Fibroblast of lung (primary cell): ENCODE measurements at regions not wholly inside any gene's neighbourhood (a gene's known extent, or its start where the extent isn't known, plus 50 kb on each side); places are given as distances from the start of the nearest gene placed in this dataset.

Experiments
- EZH2 ChIP-seq: IDR thresholded peaks from 2 replicates; pipeline ENCODE4 v1.5.1; 2012; ENCODE audit warnings: low read length, control low read depth, mild to moderate bottlenecking; ENCODE audit errors: missing control alignments
- TF ChIP-seq, protein P1 (sequence below), 2 donors: IDR thresholded peaks in 1 of 2; conservative IDR thresholded peaks in 1 of 2; 1 replicate in 1 of 2; 2 replicates in 1 of 2; pipeline ENCODE4 v1.5.1; 2011 to 2012; ENCODE audit warnings: low read length in 2 of 2, control low read depth in 1 of 2, inconsistent platforms in 1 of 2, low read depth in 1 of 2, mild to moderate bottlenecking in 1 of 2

DNA sequence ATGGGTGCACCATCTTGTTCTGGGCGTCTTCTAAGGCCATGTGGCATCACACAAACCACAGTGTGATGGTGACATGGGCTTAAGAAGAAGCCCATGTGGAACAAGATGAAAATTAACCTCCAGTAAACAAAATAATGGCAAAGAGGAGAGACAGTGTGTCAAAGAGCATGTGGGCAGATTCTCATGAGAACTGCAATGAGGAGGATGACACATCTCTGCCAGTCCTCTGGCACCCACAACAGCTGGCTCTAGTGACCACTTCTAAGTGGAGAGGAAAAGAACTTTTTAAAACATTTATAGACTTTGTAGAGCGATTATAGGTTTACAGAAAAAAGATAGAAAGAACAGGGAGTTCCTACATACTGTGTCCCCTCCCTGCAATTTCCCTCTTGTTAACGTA lies 401.4 kb downstream of the ATP23 start:
- TF ChIP-seq, protein P1, sequence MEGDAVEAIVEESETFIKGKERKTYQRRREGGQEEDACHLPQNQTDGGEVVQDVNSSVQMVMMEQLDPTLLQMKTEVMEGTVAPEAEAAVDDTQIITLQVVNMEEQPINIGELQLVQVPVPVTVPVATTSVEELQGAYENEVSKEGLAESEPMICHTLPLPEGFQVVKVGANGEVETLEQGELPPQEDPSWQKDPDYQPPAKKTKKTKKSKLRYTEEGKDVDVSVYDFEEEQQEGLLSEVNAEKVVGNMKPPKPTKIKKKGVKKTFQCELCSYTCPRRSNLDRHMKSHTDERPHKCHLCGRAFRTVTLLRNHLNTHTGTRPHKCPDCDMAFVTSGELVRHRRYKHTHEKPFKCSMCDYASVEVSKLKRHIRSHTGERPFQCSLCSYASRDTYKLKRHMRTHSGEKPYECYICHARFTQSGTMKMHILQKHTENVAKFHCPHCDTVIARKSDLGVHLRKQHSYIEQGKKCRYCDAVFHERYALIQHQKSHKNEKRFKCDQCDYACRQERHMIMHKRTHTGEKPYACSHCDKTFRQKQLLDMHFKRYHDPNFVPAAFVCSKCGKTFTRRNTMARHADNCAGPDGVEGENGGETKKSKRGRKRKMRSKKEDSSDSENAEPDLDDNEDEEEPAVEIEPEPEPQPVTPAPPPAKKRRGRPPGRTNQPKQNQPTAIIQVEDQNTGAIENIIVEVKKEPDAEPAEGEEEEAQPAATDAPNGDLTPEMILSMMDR (conservative IDR thresholded peaks at IDR 0.05 in 1 of 2, IDR thresholded peaks at IDR 0.05 in 1 of 2; ENCODE audit: low read depth in 1 of 2, low read length in 2 of 2), result no peak
- TF ChIP-seq EZH2, result no peak
